ENCODE measurements at regions not wholly inside any gene's neighbourhood (a gene's known extent, or its start where the extent isn't known, plus 50 kb on each side); places are given as distances from the start of the nearest gene placed in this dataset.

DNA sequence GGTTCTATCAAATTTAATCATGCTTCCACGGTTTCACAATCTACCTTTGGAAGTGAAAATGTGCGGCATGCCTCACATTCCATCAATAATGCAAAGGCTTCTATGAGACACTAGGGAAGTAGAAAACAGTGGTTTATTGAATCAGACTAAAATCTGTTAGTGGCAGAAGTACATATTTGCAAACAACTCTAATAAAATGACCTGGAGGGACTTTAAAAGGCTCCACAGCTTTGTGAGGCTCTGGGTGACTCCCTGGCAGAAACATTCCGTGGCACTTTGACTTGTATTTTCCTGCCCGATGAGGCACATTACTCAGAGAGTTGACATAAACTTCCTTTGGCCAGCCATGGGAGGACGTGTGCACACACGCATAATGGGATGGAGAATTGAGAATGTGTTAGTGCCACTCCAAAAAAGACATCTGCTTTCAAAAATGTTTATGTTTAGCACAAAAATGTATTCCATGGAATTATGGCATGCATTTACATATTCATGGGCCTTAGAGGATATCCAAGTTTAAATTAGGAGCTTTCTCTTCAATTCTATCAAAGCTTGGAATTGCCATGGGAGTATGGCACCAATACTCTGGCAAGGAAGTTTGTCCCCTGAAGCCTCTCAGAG is 60.0 kb upstream of the SSX2IP start:
- Histone ChIP-seq H3K4me1 (ENCODE audit: insufficient read depth, low read length, poor library complexity, severe bottlenecking) (no peaks in the 10 kb centered on the region), H3K9me3 (ENCODE audit: insufficient read depth, low read depth, low read length) (no peaks in the 10 kb centered on the region), H3K4me3 (ENCODE audit: low read length, poor library complexity, severe bottlenecking) (no peak overlapping the region), H3K79me2 (ENCODE audit: insufficient read depth, low read length) (no peaks in the 10 kb centered on the region), H2AFZ (ENCODE audit: low read length) (no peak overlapping the region), H3K4me2 (ENCODE audit: low read depth, low read length, poor library complexity, severe bottlenecking) (no peak overlapping the region), H3K9me2 (replicated peaks; ENCODE audit: low read depth, low read length) (no peaks in the 10 kb centered on the region), H4K20me1 (ENCODE audit: insufficient read depth, low read length, poor library complexity, severe bottlenecking) (no peaks in the 10 kb centered on the region), H3K36me3 (ENCODE audit: insufficient read depth, low read length) (no peaks in the 10 kb centered on the region), H3K27me3 (ENCODE audit: insufficient read depth, low read length, poor library complexity, severe bottlenecking) (no peaks in the 10 kb centered on the region), H3K9ac (ENCODE audit: low read depth, low read length, poor library complexity, severe bottlenecking) (no peak overlapping the region), H3F3A (ENCODE audit: low read depth) (no peaks in the 10 kb centered on the region)
- TF ChIP-seq, protein P1, sequence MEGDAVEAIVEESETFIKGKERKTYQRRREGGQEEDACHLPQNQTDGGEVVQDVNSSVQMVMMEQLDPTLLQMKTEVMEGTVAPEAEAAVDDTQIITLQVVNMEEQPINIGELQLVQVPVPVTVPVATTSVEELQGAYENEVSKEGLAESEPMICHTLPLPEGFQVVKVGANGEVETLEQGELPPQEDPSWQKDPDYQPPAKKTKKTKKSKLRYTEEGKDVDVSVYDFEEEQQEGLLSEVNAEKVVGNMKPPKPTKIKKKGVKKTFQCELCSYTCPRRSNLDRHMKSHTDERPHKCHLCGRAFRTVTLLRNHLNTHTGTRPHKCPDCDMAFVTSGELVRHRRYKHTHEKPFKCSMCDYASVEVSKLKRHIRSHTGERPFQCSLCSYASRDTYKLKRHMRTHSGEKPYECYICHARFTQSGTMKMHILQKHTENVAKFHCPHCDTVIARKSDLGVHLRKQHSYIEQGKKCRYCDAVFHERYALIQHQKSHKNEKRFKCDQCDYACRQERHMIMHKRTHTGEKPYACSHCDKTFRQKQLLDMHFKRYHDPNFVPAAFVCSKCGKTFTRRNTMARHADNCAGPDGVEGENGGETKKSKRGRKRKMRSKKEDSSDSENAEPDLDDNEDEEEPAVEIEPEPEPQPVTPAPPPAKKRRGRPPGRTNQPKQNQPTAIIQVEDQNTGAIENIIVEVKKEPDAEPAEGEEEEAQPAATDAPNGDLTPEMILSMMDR (conservative IDR thresholded peaks at IDR 0.05; ENCODE audit: low read length) = no peak
- no peak for TF ChIP-seq EZH2phosphoT487 (IDR thresholded peaks at IDR 0.05; ENCODE audit: borderline replicate concordance)

DNA sequence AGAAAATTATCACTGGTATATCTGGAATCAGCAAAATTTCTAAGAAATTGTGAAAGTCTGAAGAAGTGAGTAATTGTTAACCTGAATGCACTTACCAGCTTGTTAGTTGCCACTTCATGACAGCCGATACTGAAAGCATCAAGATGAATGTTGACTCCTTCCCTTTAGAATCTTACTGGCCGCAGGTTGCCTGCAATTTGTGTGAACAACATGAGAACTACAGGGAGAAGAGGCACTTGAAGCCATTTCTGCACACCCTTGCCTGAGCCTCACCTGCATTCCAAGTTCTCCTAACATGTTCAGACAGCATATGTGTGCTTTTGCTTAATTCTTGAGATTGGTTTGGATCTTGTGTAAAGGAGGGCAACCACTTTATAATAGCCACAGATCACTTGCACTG is 59.2 kb upstream of the SSX2IP start:
- Histone ChIP-seq H3K27me3 (ENCODE audit: insufficient read depth, low read length, poor library complexity, severe bottlenecking) (no peaks in the 10 kb centered on the region), H3K9me3 (ENCODE audit: insufficient read depth, low read depth, low read length) (no peaks in the 10 kb centered on the region), H3K79me2 (ENCODE audit: insufficient read depth, low read length) (no peaks in the 10 kb centered on the region), H3K4me3 (ENCODE audit: low read length, poor library complexity, severe bottlenecking) (no peak overlapping the region), H3K9me2 (replicated peaks; ENCODE audit: low read depth, low read length) (no peaks in the 10 kb centered on the region), H3K4me2 (ENCODE audit: low read depth, low read length, poor library complexity, severe bottlenecking) (no peak overlapping the region), H4K20me1 (ENCODE audit: insufficient read depth, low read length, poor library complexity, severe bottlenecking) (no peaks in the 10 kb centered on the region), H3K4me1 (ENCODE audit: insufficient read depth, low read length, poor library complexity, severe bottlenecking) (no peaks in the 10 kb centered on the region), H2AFZ (ENCODE audit: low read length) (no peak overlapping the region), H3K36me3 (ENCODE audit: insufficient read depth, low read length) (no peaks in the 10 kb centered on the region), H3F3A (ENCODE audit: low read depth) (no peaks in the 10 kb centered on the region), H3K9ac (ENCODE audit: low read depth, low read length, poor library complexity, severe bottlenecking) (no peak overlapping the region)
- TF ChIP-seq, protein P1 (conservative IDR thresholded peaks at IDR 0.05; ENCODE audit: low read length) = no peak
- TF ChIP-seq EZH2phosphoT487 (IDR thresholded peaks at IDR 0.05; ENCODE audit: borderline replicate concordance) = no peak

DNA sequence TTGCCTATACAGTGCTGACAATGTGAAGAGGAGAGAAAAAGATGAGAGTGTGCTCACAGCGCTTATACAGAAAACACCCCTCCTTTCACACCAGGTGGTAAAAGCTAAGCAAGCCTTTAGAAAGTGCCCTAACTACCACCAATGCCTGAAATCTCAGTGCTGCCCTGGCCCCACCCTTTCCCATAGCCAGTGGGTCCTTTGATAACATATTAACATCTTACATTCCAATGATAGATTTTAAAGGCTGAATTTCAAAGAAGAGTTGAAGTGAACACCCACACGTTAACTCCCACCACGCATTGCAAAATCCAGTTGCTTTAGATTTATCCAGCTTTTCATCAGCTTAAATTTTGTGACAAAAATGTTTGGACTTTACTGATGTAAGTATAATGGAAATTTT is 58.1 kb upstream of the SSX2IP start:
- Histone ChIP-seq H3K4me1 (ENCODE audit: insufficient read depth, low read length, poor library complexity, severe bottlenecking) (no peaks in the 10 kb centered on the region), H3K27me3 (ENCODE audit: insufficient read depth, low read length, poor library complexity, severe bottlenecking) (no peaks in the 10 kb centered on the region), H3K79me2 (ENCODE audit: insufficient read depth, low read length) (no peaks in the 10 kb centered on the region), H3K9me2 (replicated peaks; ENCODE audit: low read depth, low read length) (no peaks in the 10 kb centered on the region), H3K36me3 (ENCODE audit: insufficient read depth, low read length) (no peaks in the 10 kb centered on the region), H3K4me2 (ENCODE audit: low read depth, low read length, poor library complexity, severe bottlenecking) (no peak overlapping the region), H3F3A (ENCODE audit: low read depth) (no peaks in the 10 kb centered on the region), H3K4me3 (ENCODE audit: low read length, poor library complexity, severe bottlenecking) (no peak overlapping the region), H3K9ac (ENCODE audit: low read depth, low read length, poor library complexity, severe bottlenecking) (no peak overlapping the region), H4K20me1 (ENCODE audit: insufficient read depth, low read length, poor library complexity, severe bottlenecking) (no peaks in the 10 kb centered on the region), H2AFZ (ENCODE audit: low read length) (no peak overlapping the region), H3K9me3 (ENCODE audit: insufficient read depth, low read depth, low read length) (no peaks in the 10 kb centered on the region)
- TF ChIP-seq, protein P1 (conservative IDR thresholded peaks at IDR 0.05; ENCODE audit: low read length) = no peak
- no peak for TF ChIP-seq EZH2phosphoT487 (IDR thresholded peaks at IDR 0.05; ENCODE audit: borderline replicate concordance)

Data from Loucy (cell line).